DMS153 treated with DMSO at 0.1 percent for 48 hours (cell line): ENCODE measurements at regions not wholly inside any gene's neighbourhood (a gene's known extent, or its start where the extent isn't known, plus 50 kb on each side); places are given as distances from the start of the nearest gene placed in this dataset.
"Not testable (repeated sequence)": the region's sequence is repeated elsewhere in the genome, so short reads cannot be mapped to it uniquely, and the experiment has no call there.

Experiments
- DNase-seq: peaks from one replicate; lab custom pipeline; 2025; ENCODE audit not compliant: unreplicated experiment; lab: John Stamatoyannopoulos, UW

GRCh38 chr6:66558189-66558588 lies 851.2 kb upstream of the EYS start:
- no peak for DNase-seq

GRCh38 chr6:66556936-66557335 lies 849.9 kb upstream of the EYS start:
- no peak for DNase-seq

DNA sequence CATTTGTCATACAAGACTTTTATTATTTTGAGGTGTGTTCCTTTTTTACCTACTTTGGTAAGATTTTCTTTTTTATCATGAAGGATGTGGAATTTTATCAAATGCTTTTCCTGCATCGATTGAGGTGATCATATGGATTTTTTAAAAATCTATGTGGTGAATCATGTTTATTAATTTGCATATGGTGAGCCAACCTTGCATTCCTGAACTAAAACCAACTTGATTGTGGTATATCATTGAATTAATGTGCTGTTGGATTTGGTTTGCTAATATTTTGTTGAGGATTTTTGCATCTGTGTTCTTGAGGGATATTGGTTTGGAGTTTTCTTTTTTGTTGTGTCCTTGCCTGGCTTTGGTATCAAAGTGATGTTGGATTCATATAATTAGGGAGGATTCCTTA lies 848.1 kb upstream of the EYS start:
- no peak for DNase-seq

GRCh38 chr6:66553441-66553840 lies 846.4 kb upstream of the EYS start:
- DNase-seq: no peak

DNA sequence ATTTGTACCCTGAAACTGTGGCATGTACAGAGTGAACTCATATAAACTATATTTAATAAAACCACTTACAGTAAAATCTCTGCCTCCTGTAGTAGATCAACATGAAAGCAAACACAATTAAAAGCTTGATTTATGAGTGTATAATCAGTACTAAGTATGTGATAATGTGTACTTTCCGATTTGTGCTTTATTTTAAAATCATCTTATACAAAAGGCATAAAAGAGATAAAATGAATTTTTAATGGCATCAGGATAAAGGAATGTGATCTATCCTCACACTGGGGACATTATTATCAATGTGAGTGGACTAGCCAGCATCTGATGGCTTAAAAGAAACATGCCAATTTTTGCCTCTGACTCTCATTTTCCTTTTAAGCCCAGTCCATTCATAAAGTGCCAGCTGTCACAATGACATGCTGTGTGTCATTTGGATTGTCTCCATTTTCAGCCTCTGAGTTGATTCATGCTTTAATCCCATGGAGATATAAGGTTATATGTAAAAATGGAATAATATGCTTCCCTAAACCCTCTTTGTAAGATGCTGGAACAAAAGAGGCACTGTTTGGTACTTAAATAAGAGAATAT lies 831.6 kb upstream of the EYS start:
- no peak for DNase-seq

GRCh38 chr6:66533921-66534404 lies 826.9 kb upstream of the EYS start:
- DNase-seq: no peak

DNA sequence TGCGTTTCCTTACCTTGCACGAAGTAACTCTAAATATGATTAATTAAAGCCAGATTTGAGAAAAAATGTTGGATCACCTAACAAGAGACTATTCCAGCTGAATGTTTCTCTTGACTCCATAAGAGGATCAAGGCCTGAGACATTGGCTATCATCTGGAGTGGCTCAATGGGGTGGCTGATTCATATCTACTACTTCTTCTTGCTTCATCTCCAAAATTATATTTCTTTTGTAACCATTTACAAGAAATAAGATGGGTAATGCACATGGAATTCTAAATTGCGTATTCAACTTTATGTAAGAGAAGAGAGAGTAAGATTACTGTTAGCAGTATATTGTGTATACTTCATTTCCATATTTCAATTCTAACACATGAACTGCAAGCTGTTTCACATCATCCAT lies 819.0 kb upstream of the EYS start:
- DNase-seq: no peak

- no peak for DNase-seq
Measured at GRCh38 chr6:66522864-66523263, 815.8 kb upstream of the EYS start.

DNA sequence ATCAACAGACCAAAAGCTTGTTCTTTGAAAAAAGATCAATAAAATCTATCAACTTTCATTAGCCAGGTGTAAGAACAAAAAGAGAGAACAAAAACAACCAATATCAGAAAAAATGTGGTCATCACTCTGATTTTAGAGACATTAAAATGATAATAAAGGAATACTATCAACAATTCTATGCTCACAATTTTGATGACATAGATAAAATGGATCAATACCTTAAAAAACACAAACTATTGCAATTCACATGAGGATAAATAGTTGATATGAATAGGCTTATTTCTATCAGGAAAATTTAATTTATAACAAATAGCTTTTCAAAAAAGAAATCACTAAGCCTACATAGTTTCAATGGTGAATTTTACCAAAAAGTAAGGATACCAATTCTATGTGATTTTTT lies 809.4 kb upstream of the EYS start:
- no peak for DNase-seq

- no peak for DNase-seq
Measured at GRCh38 chr6:66508433-66508832, 801.4 kb upstream of the EYS start.

- DNase-seq: no peak
Measured at GRCh38 chr6:66499851-66500250, 792.8 kb upstream of the EYS start.

GRCh38 chr6:66496659-66497058 lies 789.6 kb upstream of the EYS start:
- DNase-seq: peak; percentile 15

GRCh38 chr6:66494643-66495042 lies 787.6 kb upstream of the EYS start:
- DNase-seq: not testable (repeated sequence)

GRCh38 chr6:66489269-66489987 lies 782.4 kb upstream of the EYS start:
- no peak for DNase-seq

DNA sequence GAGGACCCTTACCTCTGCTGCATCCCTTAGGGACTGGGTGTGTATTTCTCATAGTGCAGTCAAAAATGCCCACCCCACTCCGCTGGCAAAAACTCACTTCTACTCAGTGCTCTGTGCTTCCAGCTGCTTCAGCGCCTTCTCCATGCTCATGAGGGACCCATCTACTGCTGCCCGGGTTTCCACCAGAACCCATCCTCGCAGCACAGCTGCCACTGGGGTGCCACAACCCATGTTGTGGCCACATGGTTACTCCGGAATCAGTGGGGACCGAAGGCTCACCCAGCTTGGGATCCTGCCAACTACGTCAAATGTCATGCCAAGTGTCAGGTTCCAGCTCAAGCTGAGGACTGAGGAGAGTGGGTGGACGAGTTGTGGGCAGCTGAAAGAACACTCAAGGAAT lies 774.2 kb upstream of the EYS start:
- DNase-seq: no peak

- DNase-seq: no peak
Measured at GRCh38 chr6:66478705-66479104, 771.7 kb upstream of the EYS start.

- no peak for DNase-seq
Measured at GRCh38 chr6:66435321-66435720, 728.3 kb upstream of the EYS start.

GRCh38 chr6:66429210-66429609 lies 722.2 kb upstream of the EYS start:
- no peak for DNase-seq

- DNase-seq: no peak
Measured at GRCh38 chr6:66423047-66423446, 716.0 kb upstream of the EYS start.

- no peak for DNase-seq
Measured at GRCh38 chr6:66421570-66421969, 714.5 kb upstream of the EYS start.

DNA sequence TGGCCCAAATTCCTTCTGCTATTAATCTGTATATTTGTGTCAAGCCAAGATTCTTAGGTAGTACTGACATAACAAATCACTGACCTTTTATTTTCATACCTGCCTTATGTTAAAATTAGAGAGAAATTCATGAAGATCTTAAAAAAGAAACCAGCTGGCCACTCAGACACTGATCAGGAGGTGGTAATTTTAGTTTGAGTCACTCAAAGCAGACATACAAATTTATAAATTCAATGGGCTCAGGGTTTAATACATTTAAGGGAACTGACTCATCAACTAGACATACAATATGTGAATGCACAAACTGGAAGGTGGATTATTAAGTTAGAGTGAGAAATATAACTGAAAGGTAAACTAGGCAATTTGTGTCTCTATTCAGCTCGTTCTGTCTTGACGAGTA lies 711.9 kb upstream of the EYS start:
- no peak for DNase-seq

DNA sequence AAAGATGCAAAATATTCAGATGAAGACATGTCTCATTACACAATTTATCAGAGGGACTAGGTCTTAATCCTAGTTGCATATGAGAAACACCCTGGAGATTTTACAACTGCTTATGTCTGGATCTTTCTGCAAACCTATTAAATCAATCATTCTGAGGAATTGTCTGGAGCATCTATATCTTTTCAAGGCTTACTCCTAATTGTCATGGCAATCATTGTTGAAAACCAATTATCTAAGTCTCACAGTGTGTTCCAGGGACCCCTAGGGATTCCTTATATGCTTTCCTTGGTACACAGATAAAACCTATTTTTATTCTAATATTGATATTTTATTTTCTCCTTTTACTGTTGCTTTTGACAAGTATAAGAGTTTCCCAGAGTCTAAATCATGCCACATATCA lies 696.9 kb upstream of the EYS start:
- DNase-seq: no peak

DNA sequence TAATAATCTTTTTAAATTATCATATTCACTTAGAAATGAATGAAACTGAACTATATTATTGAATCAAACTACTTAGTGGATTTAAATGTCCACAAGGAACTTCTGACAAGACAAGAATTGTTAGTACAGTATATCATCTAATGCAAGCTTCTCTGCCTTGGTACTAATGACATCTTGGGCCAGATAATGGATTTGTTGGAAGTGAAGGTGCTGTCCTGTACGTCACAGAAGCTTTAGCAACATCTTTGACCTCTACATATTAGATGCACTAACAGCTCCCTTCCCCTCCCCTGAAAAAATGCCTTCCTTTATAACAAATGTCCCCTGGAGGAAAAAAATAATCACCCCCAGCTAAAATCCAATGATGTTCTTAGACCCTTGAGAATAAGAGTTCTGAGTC lies 695.8 kb upstream of the EYS start:
- DNase-seq: no peak
